HEK293 (cell line): ENCODE measurements at regions not wholly inside any gene's neighbourhood (a gene's known extent, or its start where the extent isn't known, plus 50 kb on each side); places are given as distances from the start of the nearest gene placed in this dataset.
A peak's percentile ranks its signal among the peaks of the same experiment; 100 is the strongest.

Source experiments
- TCF7L2 ChIP-seq: IDR thresholded peaks from 2 replicates; pipeline ENCODE4 v1.6.1; 2011; ENCODE audit warnings: low read depth, mild to moderate bottlenecking, inconsistent platforms, low read length, moderate library complexity, borderline replicate concordance
- ZBTB48 ChIP-seq: fragments of 450-650 bp; formaldehyde crosslinking; IDR thresholded peaks from 2 replicates; pipeline ENCODE4 v1.5.1; 2016; ENCODE audit warnings: missing biosample characterization, missing genetic modification characterization
- ZNF112 ChIP-seq: fragments of 450-650 bp; formaldehyde crosslinking; IDR thresholded peaks from 2 replicates; pipeline ENCODE4 v1.5.0; 2017; ENCODE audit warnings: missing biosample characterization, missing genetic modification characterization
- ZNF174 ChIP-seq: fragments of 450-650 bp; formaldehyde crosslinking; IDR thresholded peaks from 2 replicates; pipeline ENCODE4 v1.5.0; 2017; ENCODE audit warnings: missing biosample characterization, mild to moderate bottlenecking, missing genetic modification characterization
- ZNF175 ChIP-seq: fragments of 450-650 bp; formaldehyde crosslinking; IDR thresholded peaks from 2 replicates; pipeline ENCODE4 v1.5.1; 2016; ENCODE audit warnings: missing biosample characterization, missing genetic modification characterization
- ZNF510 ChIP-seq: fragments of 450-650 bp; formaldehyde crosslinking; IDR thresholded peaks from 2 replicates; pipeline ENCODE4 v1.5.1; 2018; ENCODE audit warnings: mild to moderate bottlenecking, missing genetic modification characterization, missing biosample characterization; ENCODE audit not compliant: insufficient replicate concordance
- ZNF549 ChIP-seq: fragments of 450-650 bp; IDR thresholded peaks from 2 replicates; pipeline ENCODE4 v1.5.1; 2018; ENCODE audit warnings: missing biosample characterization, missing genetic modification characterization, mild to moderate bottlenecking, inconsistent platforms, moderate library complexity
- ZNF623 ChIP-seq: fragments of 450-650 bp; formaldehyde crosslinking; IDR thresholded peaks from 2 replicates; pipeline ENCODE4 v1.5.1; 2016; ENCODE audit warnings: missing biosample characterization, missing genetic modification characterization
- ZNF701 ChIP-seq: fragments of 450-650 bp; formaldehyde crosslinking; IDR thresholded peaks from 2 replicates; pipeline ENCODE4 v1.5.1; 2016; ENCODE audit warnings: missing biosample characterization, missing genetic modification characterization
- TF ChIP-seq, protein P1 (sequence below): fragments of 450-650 bp; formaldehyde crosslinking; IDR thresholded peaks from 2 replicates; pipeline ENCODE4 v1.5.1; 2016; ENCODE audit warnings: missing biosample characterization, missing genetic modification characterization
- TF ChIP-seq, protein P2 (sequence below): fragments of 450-650 bp; formaldehyde crosslinking; IDR thresholded peaks from 2 replicates; pipeline ENCODE4 v1.5.1; 2016; ENCODE audit warnings: missing biosample characterization, missing genetic modification characterization
- TF ChIP-seq, protein P3 (sequence below): sonication (generic); formaldehyde crosslinking; IDR thresholded peaks from 2 replicates; pipeline ENCODE4 v1.8.1; 2022; ENCODE audit warnings: mild to moderate bottlenecking, moderate library complexity, missing genetic modification reagents
- TF ChIP-seq, protein P4 (sequence below): fragments of 450-650 bp; formaldehyde crosslinking; IDR thresholded peaks from 2 replicates; pipeline ENCODE4 v1.5.1; 2016; ENCODE audit warnings: missing biosample characterization, missing genetic modification characterization
- TF ChIP-seq, protein P5 (sequence below): fragments of 450-650 bp; formaldehyde crosslinking; IDR thresholded peaks from 2 replicates; pipeline ENCODE4 v1.5.1; 2017; ENCODE audit warnings: missing biosample characterization, missing genetic modification characterization

DNA sequence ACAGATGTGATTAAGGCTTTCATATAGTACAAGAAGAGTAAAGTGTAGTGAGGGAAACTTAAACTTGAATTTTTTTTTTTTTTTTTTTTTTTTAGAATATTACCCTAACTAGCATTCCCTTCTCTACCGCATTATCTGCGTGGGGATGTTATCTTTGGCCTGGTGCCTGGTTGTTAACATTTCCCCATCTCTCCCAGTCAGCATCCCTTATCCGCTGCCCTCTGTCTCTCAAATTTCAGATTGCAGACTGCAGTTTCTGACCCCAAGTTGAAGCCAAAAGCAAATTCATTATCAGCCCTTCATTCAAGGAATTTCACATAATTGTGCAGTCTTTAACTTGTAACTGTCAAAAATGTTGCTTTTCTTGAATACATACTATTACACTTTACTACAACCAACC lies 353.0 kb downstream of the PLOD2 start:
- TF ChIP-seq, protein P1, sequence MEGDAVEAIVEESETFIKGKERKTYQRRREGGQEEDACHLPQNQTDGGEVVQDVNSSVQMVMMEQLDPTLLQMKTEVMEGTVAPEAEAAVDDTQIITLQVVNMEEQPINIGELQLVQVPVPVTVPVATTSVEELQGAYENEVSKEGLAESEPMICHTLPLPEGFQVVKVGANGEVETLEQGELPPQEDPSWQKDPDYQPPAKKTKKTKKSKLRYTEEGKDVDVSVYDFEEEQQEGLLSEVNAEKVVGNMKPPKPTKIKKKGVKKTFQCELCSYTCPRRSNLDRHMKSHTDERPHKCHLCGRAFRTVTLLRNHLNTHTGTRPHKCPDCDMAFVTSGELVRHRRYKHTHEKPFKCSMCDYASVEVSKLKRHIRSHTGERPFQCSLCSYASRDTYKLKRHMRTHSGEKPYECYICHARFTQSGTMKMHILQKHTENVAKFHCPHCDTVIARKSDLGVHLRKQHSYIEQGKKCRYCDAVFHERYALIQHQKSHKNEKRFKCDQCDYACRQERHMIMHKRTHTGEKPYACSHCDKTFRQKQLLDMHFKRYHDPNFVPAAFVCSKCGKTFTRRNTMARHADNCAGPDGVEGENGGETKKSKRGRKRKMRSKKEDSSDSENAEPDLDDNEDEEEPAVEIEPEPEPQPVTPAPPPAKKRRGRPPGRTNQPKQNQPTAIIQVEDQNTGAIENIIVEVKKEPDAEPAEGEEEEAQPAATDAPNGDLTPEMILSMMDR (tag by site-specific recombination) = 0 out of 2 replicates have a peak, but pooled peaks have one; percentile 13
- TF ChIP-seq, protein P2, sequence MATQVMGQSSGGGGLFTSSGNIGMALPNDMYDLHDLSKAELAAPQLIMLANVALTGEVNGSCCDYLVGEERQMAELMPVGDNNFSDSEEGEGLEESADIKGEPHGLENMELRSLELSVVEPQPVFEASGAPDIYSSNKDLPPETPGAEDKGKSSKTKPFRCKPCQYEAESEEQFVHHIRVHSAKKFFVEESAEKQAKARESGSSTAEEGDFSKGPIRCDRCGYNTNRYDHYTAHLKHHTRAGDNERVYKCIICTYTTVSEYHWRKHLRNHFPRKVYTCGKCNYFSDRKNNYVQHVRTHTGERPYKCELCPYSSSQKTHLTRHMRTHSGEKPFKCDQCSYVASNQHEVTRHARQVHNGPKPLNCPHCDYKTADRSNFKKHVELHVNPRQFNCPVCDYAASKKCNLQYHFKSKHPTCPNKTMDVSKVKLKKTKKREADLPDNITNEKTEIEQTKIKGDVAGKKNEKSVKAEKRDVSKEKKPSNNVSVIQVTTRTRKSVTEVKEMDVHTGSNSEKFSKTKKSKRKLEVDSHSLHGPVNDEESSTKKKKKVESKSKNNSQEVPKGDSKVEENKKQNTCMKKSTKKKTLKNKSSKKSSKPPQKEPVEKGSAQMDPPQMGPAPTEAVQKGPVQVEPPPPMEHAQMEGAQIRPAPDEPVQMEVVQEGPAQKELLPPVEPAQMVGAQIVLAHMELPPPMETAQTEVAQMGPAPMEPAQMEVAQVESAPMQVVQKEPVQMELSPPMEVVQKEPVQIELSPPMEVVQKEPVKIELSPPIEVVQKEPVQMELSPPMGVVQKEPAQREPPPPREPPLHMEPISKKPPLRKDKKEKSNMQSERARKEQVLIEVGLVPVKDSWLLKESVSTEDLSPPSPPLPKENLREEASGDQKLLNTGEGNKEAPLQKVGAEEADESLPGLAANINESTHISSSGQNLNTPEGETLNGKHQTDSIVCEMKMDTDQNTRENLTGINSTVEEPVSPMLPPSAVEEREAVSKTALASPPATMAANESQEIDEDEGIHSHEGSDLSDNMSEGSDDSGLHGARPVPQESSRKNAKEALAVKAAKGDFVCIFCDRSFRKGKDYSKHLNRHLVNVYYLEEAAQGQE (tag by site-specific recombination) = no peak
- TF ChIP-seq ZNF174 (no peak), ZBTB48 (tag by site-specific recombination) (no peak), ZNF175 (tag by site-specific recombination) (no peak), ZNF701 (tag by site-specific recombination) (no peak), ZNF510 (tag by site-specific recombination) (no peak), ZNF549 (tag by site-specific recombination) (no peak), ZNF112 (no peak), TCF7L2 (no peak), ZNF623 (tag by site-specific recombination) (no peak)
- TF ChIP-seq, protein P3, sequence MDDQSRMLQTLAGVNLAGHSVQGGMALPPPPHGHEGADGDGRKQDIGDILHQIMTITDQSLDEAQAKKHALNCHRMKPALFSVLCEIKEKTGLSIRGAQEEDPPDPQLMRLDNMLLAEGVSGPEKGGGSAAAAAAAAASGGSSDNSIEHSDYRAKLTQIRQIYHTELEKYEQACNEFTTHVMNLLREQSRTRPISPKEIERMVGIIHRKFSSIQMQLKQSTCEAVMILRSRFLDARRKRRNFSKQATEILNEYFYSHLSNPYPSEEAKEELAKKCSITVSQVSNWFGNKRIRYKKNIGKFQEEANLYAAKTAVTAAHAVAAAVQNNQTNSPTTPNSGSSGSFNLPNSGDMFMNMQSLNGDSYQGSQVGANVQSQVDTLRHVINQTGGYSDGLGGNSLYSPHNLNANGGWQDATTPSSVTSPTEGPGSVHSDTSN (CRISPR knock-in tag) = no peak
- TF ChIP-seq, protein P4, sequence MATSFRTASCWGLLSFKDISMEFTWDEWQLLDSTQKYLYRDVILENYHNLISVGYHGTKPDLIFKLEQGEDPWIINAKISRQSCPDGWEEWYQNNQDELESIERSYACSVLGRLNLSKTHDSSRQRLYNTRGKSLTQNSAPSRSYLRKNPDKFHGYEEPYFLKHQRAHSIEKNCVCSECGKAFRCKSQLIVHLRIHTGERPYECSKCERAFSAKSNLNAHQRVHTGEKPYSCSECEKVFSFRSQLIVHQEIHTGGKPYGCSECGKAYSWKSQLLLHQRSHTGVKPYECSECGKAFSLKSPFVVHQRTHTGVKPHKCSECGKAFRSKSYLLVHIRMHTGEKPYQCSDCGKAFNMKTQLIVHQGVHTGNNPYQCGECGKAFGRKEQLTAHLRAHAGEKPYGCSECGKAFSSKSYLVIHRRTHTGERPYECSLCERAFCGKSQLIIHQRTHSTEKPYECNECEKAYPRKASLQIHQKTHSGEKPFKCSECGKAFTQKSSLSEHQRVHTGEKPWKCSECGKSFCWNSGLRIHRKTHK = no peak
- TF ChIP-seq, protein P5, sequence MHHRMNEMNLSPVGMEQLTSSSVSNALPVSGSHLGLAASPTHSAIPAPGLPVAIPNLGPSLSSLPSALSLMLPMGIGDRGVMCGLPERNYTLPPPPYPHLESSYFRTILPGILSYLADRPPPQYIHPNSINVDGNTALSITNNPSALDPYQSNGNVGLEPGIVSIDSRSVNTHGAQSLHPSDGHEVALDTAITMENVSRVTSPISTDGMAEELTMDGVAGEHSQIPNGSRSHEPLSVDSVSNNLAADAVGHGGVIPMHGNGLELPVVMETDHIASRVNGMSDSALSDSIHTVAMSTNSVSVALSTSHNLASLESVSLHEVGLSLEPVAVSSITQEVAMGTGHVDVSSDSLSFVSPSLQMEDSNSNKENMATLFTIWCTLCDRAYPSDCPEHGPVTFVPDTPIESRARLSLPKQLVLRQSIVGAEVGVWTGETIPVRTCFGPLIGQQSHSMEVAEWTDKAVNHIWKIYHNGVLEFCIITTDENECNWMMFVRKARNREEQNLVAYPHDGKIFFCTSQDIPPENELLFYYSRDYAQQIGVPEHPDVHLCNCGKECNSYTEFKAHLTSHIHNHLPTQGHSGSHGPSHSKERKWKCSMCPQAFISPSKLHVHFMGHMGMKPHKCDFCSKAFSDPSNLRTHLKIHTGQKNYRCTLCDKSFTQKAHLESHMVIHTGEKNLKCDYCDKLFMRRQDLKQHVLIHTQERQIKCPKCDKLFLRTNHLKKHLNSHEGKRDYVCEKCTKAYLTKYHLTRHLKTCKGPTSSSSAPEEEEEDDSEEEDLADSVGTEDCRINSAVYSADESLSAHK (tag by site-specific recombination) = no peak
